T-helper 1 cell treated with Interleukin-12 subunit alpha and Interleukin-12 subunit beta and Interleukin-4 antibody, amounts not matched to agents 30 ng/mL and 1 ng/mL, for 36 hours (primary cell): ENCODE measurements at regions not wholly inside any gene's neighbourhood (a gene's known extent, or its start where the extent isn't known, plus 50 kb on each side); places are given as distances from the start of the nearest gene placed in this dataset.
"Not testable (repeated sequence)": the region's sequence is repeated elsewhere in the genome, so short reads cannot be mapped to it uniquely, and the experiment has no call there.

Experiments used
- intact Hi-C: fragments of 100-400 bp; cut with micrococcal nuclease; formaldehyde crosslinking; loops from one replicate; pipeline ENCODE4 v1.15.1; 2024

DNA sequence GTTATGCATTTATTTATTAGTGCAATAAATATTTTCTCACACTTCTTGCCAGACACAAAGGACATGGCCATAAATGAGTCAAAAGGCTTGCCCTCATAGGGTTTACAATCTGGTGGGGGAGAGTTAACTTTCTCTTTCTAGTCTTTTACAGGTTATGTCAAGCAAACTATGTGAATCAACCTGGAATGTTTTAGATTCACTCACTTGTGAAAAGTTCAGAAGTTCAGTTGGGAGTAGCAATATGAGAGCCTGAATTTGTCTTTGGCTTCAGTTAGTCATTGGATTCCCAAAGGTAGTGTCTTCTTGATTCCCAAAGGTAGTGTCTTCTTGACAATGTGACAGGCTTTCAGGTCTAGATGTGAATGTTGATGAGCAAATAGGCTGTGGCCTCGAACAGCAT is 264.8 kb downstream of the SOX2 start:
- intact Hi-C loops: no loop called here

GRCh38 chr3:181985386-181985785 is 273.7 kb downstream of the SOX2 start:
- intact Hi-C loops: no loop called here

DNA sequence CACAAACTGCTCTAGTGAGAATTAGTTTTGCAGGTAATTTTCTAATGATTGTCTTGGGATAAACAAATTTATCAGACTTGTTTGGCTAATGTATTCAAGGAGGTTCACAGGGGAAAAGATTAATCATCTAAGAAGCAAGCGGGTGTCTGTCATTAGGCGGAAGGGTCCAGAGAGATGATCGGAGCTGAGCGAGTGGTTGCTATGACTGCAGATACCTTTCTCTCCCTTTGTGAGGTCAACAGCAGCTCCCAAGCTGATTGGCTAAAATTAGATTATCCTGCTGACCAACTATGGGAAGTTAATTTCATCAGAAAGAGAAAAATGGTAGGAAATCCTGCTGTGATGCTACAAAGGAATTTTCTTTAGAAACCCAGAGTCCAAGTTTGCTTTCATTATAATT is 276.0 kb downstream of the SOX2 start:
- intact Hi-C loops: no loop called here

DNA sequence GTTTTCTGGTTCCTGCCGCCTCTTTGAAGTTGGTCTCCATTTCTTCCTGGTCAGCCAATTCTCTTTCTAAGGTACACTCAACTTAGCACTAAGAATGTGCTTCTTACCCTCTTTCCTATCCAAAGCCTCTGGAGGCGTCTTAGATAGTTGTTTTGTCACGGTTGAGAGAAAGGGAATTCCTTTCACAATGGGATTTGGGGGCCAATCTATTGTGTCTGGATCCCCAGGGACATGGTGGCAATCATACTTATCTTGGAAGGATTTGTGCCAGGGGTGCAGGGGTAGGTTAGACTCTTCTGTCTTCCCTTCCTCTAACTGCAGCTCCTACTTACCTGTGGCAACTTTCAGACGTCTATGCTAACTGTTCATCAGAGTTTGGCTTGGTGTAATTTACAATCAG is 287.1 kb downstream of the SOX2 start:
- intact Hi-C loops: no loop called here

- intact Hi-C loops: no loop called here
Measured at GRCh38 chr3:181999314-181999713, 287.6 kb downstream of the SOX2 start.

GRCh38 chr3:182000447-182000846 is 288.7 kb downstream of the SOX2 start:
- intact Hi-C loops: no loop called here

GRCh38 chr3:182005219-182005618 is 293.5 kb downstream of the SOX2 start:
- intact Hi-C loops: no loop called here

GRCh38 chr3:182005701-182006100 is 294.0 kb downstream of the SOX2 start:
- intact Hi-C loops: no loop called here

- intact Hi-C loops: no loop called here
Measured at GRCh38 chr3:182006431-182006830, 294.7 kb downstream of the SOX2 start.

DNA sequence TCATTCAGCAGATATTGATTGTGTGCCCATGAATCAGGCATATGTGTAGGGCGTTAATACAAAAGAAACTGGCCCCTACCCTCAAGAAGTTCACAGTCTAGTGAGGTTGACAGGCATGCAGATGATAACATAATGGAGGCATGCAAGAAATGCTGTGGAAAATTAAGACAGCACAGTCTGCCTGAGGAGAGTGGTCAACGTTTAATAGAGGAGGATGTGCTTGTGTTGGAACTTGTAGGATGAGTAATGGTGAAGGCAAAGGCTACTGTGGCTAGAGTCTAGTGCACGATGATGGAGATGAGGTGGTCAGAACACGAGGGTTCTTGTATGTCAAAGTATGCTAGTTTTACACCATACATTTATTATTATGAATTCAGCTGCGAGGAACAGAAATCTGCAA is 295.7 kb downstream of the SOX2 start:
- intact Hi-C loops: no loop called here

GRCh38 chr3:182018361-182018760 is 306.6 kb downstream of the SOX2 start:
- intact Hi-C loops: no loop called here

DNA sequence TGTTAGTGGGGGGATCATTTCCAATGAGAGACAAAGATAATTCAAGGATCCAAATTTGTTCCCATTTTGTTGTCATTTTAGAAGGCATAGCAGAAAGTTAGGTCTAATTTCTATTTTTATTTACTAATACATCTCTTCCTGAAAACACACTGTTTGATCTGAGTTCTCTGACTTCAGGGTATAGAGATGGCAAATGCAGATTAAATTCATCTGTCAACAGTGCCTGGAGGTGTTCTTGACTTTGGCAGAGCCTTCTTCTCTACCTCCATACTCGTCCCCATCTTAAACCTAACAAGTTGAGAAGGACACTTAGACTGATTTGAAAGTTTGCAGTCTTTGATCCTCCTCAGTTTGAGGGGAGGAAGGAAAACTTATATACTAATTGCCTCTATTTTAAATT is 308.2 kb downstream of the SOX2 start:
- intact Hi-C loops: no loop called here

GRCh38 chr3:182023843-182024242 is 312.1 kb downstream of the SOX2 start:
- intact Hi-C loops: no loop called here

DNA sequence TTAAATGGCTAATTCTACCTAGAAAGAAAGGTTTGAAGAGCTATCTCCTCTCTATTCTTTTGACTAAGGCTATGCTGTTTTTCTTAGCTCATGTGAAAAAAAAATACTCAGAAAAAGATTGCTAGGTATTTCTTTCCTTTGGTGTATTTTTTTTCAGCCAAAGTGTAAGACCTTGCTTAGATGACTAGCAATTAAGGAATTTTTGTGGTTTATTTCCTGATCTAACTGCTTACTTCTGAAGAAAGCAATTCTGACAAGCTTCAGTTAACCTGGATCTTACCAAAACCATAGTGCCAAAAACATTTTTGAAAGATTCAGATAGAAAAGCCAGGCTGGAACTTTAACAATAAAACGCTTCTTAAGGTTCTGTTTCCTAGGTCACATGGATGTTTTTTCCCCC is 315.6 kb downstream of the SOX2 start:
- intact Hi-C loops: no loop called here

- intact Hi-C loops: no loop called here
Measured at GRCh38 chr3:182028081-182028480, 316.4 kb downstream of the SOX2 start.

- intact Hi-C loops: not testable (repeated sequence)
Measured at GRCh38 chr3:182034231-182034630, 322.5 kb downstream of the SOX2 start.

DNA sequence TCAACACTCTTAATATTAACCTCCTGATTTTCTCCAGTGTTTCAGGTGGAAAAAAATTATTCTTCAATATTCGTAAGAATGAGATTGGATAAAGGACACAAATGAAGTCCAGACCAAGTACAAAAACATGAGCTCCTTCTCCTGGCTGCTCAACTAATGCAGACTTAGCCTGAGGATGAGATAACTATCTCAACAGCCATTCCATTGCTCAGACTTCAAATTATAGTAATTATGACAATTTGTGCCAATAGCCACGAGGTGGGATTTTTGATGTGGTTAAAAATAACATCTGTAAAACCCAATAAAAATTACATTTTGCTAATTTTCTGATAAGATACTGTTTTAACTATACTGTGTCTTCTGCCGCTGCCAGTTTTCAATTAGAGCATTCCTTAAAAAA is 323.6 kb downstream of the SOX2 start:
- intact Hi-C loops: no loop called here

GRCh38 chr3:182036382-182036781 is 324.7 kb downstream of the SOX2 start:
- intact Hi-C loops: no loop called here

GRCh38 chr3:182041668-182042291 is 330.1 kb downstream of the SOX2 start:
- intact Hi-C loops: no loop called here

DNA sequence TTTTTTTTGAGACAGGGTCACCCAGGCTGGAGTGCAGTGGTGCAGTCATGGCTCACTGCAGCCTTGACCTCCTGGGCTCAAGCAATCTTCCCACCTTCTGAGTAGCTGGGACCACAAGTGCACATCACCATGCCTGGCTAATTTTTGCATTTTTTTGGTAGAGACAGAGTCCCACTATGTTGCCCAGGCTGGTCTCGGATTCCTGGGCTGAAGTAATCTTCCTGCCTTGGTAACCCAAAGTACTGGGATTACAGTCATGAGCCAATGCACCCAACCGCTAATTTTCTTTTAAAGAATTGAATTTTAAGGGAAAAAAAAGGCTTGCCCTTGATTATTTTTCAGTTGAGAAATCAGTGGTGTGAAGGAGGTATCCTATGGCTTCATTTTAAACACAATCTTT is 334.0 kb downstream of the SOX2 start:
- intact Hi-C loops: no loop called here

DNA sequence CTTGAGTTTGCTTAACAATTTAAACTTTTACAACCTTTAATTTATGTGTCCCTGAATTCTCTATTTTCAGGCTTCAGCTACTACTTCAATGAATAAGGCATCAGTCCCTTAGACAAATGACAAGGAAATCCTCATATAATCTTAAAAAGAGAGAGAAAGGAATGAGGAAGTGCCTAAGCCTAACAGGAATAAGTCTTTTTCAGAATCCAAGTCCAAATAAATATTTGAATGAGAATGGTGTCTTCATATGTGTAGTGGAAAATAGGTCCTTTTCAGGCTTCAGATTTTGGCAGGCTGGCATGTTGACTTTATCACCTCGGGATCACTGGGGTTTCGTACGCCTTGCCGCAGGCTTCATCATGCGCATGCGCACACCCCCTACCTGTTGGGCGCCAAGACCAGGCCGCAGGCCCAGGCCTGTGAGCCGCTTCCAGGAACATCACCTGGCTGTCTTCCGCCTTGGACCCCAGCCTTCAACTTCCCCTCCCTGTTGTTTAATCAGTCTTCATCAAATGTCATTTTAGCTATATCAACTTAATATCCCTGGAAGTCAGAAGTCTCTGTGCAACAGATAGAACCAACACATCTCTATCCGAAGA is 334.5 kb downstream of the SOX2 start:
- intact Hi-C loops: no loop called here

- intact Hi-C loops: no loop called here
Measured at GRCh38 chr3:182050932-182051331, 339.2 kb downstream of the SOX2 start.

GRCh38 chr3:182052332-182052731 is 340.6 kb downstream of the SOX2 start:
- intact Hi-C loops: no loop called here

- intact Hi-C loops: no loop called here
Measured at GRCh38 chr3:182052757-182053156, 341.0 kb downstream of the SOX2 start.
